Suppressor macrophage (primary cell): ENCODE measurements at regions not wholly inside any gene's neighbourhood (a gene's known extent, or its start where the extent isn't known, plus 50 kb on each side); places are given as distances from the start of the nearest gene placed in this dataset.

Experiments
- DNase-seq, 4 experiments: peaks; one replicate each; pipeline ENCODE4 v3.0.0-alpha.2; 2020 to 2022

GRCh38 chr9:79279356-79279755 is 292.4 kb upstream of the TLE4 start:
- no peak for DNase-seq

- no peak for DNase-seq
Observed at GRCh38 chr9:79280691-79281090, 291.1 kb upstream of the TLE4 start.

DNA sequence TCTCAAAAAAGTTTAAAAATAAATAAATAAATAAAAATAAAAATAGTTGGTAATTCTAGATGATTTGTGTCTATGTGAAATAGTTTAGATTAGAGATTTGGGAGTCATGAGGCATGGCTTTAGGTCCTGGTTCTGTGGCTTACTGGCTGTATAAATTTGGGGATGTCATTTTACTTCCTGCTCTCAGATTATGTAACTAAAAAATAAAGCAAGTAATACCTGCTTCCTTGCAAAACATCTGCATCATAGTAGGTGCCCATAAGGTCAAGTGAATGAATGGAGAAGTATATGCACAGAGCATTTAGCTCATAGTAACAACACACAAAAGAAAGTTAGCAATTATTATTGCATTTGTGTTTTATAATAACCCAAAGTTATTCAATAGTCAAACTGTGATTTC is 287.7 kb upstream of the TLE4 start:
- no peak for DNase-seq

DNA sequence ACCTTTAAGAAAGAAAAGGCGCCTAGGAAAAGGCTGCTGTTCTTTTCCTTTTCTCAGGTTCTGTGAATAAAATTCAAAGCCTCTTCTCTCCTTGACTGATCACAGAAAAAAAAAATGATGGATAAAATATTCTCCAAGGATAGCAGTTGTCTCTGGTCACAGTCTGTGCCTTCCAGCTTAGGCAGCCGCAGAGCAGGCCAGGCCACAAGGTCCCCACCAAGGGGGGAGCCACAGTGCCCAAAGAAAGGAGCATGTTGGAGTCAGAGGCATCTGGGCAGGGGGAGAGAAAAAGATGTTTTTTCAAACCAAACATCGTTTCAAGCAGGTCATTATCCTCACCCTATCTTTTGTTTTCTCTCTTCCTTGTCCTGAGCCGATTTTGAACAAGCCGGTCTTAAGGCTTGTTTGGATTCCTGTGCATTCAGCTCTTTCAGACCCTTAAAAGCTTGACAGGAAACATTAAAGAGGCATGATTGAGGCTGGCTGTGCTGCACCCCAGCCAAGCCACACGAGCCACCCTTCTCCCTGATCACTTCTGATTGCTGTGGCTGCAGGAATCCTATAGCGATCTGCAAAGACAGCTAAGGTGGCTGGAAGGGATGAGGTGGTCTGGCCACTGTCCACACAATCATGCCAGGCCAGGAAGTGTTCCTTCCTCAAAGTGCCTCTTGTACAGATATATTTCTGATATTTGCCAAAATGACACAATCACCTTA is 284.6 kb upstream of the TLE4 start:
- DNase-seq = peak in 1 of 4 experiments; percentile 3

DNA sequence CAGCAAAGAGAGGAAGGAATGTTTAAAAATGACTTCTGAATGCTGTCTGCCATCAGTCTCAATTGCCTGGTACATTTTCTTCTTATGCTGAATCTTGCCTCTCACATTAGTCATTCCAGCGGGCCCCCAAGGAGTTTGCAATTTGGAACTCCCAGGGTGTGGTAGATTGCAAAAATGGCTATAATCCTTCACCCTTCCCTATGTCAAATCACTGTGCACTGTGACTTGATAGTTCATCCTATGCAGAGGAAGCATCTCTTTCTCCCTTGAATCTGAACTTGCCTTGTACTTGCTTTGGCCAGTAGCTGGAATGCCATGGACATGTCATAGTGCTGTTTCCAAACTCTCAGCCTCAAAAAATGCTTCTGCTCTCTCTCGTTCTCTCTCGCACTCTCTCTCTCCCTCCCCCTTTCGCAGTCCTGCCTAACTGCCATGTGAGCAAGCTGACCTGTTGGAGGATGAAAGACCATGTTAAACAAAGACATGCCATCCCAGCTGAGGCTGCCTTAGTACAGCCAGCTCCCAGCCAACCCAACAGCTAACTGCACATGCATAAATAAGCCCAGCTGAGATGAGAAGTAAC is 284.0 kb upstream of the TLE4 start:
- DNase-seq = no peak

GRCh38 chr9:79289856-79290255 is 281.9 kb upstream of the TLE4 start:
- no peak for DNase-seq

GRCh38 chr9:79292731-79293280 is 279.0 kb upstream of the TLE4 start:
- DNase-seq = no peak

DNA sequence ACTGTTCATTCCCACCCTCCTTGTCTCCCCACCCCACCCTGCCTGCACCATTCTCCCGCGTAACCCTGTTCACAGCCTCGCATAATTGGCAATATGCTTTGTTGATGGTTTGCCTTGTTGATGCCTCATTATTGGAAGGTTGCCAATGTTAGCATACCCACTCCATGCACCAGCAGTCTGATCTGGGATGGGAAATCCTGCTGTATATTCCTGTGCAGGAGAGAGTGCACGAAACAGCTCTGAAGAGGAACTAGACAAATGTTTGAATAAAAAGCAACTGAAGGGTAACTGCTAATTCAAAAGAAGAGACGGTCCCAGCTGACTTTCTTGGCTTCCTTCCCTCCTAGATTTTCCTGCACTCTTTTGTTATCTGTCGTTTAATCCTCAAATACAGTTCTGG is 271.7 kb upstream of the TLE4 start:
- no peak for DNase-seq

- DNase-seq = no peak
Observed at GRCh38 chr9:79301085-79301484, 270.7 kb upstream of the TLE4 start.

- no peak for DNase-seq
Observed at GRCh38 chr9:79301551-79302391, 270.0 kb upstream of the TLE4 start.

- DNase-seq = no peak
Observed at GRCh38 chr9:79302569-79302968, 269.2 kb upstream of the TLE4 start.

GRCh38 chr9:79308012-79308411 is 263.8 kb upstream of the TLE4 start:
- DNase-seq = no peak

- no peak for DNase-seq
Observed at GRCh38 chr9:79312686-79313421, 258.9 kb upstream of the TLE4 start.

DNA sequence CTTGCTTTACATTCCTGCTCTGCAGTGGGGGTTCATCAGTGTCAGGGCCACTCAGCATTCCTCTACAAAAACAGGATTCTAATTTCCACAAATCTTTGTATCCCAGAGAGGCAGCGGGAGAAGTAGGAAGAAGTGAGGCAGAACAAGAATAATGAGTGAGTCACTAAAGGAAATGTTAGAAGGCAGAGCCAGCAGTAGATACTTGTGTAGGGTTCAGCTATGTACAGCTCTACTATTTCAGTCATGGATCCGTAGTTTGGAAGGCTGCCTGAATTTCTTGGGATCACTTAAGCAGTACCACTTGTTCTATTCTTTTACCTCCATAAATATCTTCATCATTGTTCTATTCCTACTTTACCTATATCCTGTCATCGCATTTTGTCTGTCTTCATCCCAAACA is 246.3 kb upstream of the TLE4 start:
- no peak for DNase-seq

DNA sequence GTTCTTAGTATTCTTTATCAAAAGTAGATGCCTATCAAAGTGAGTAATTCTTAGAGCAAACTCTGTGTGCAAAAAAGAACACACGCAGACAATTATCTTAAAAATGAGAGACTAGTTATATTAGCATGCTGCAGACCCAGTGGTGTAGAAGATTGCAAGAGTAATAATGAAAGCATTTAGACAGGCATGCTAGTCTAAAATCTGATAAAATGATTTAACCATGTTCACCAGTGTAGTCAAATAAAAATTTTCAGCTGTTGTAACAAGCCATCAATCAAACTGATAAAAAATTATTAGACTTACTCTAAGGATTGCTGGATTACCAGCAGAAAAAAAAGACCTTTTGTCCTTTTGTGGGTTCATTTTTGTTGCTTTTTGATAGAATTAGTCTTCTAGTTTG is 241.9 kb upstream of the TLE4 start:
- no peak for DNase-seq

- DNase-seq = no peak
Observed at GRCh38 chr9:79334001-79334400, 237.8 kb upstream of the TLE4 start.

GRCh38 chr9:79334711-79335110 is 237.1 kb upstream of the TLE4 start:
- no peak for DNase-seq

GRCh38 chr9:79335987-79336386 is 235.8 kb upstream of the TLE4 start:
- no peak for DNase-seq

DNA sequence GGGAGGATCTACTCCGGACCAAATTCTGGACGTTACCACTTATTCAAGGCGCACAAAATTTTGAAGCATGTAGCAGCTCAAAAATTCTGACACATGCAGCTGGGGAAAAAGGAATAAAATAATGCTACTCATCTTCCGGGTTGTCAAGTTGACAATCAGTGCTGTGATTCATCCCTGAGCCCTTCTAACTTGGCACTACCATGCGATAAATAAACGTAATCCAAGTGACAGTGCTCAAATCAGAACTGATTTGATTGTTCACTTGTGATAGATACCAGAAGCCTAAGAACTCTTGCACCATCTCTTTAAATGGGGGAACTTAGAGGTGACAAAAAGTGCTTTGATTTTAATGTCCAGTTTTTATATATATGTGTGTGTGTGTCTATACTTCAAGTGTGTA is 230.2 kb upstream of the TLE4 start:
- DNase-seq = no peak

DNA sequence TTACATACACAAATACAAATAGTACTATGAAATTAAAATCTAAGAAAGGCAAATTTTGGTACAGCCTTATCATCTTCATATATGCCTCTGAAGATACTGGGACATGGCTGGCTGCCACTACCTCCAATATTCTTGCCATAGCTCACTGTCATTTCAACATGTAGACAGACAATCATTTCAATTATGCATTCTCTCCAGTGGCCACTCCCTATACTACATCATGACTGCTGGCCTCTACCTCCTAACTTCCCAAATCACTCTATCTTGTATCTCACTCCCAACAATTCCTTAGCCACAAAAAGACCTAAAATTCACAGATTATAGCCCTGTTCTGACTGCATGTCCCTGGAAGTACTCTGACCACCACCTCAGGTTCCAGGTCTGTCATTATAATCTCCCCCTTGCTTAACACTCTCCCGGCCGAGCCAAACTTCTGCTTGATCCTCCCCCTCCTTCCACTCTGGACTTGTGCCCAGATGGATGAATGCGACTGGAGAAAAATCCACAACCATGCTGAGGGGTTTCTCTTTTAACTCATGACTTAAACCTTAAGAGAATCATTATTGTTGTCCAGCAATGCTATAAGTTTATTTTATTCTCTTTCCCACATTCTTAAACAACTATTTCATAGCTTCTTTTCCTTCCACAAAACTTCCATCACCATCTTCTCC is 225.3 kb upstream of the TLE4 start:
- no peak for DNase-seq

- DNase-seq = no peak
Observed at GRCh38 chr9:79352322-79352721, 219.4 kb upstream of the TLE4 start.

- no peak for DNase-seq
Observed at GRCh38 chr9:79353856-79354520, 217.8 kb upstream of the TLE4 start.
